Coronary artery (tissue), 2 donors: ENCODE measurements at regions not wholly inside any gene's neighbourhood (a gene's known extent, or its start where the extent isn't known, plus 50 kb on each side); places are given as distances from the start of the nearest gene placed in this dataset.

ENCODE experiments used
- DNase-seq: peaks from one replicate; pipeline ENCODE4 v3.0.0-alpha.2; 2017; ENCODE audit warnings: low spot score
- H3K27ac ChIP-seq, 2 donors: fragments of 200-600 bp; sonication (generic); one replicate each; pipeline ENCODE4 v1.5.1; 2016 to 2019
- H3K4me3 ChIP-seq: fragments of 200-600 bp; sonication (generic); 2 replicates; pipeline ENCODE4 v1.5.1; 2016; ENCODE audit warnings: mild to moderate bottlenecking, moderate library complexity
- TF ChIP-seq, protein P1 (sequence below): fragments of 200-600 bp; sonication (generic); IDR thresholded peaks from one replicate; pipeline ENCODE4 v1.5.1; 2019; ENCODE audit warnings: antibody characterized with exemption

DNA sequence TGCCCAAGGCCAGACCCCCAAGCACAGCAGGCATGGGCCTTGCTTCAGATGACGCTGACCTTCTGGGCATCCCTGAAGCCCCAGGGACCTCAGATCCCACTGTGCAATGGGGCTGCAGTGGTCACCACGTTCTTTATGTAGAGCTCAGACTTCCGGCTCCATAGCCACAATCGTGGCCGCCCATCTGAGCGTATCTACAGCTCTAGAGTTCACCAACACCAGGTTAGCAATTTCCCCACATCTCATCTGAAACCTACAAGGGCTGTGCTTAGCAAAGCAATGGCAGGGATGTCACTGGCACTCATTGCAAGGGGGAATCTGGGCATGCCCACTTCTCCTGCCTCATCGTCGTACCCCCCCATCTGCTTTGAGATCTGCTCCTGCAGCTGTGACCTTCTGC, 384.4 kb upstream of the TSHZ3 start:
- no peak for DNase-seq
- TF ChIP-seq, protein P1, sequence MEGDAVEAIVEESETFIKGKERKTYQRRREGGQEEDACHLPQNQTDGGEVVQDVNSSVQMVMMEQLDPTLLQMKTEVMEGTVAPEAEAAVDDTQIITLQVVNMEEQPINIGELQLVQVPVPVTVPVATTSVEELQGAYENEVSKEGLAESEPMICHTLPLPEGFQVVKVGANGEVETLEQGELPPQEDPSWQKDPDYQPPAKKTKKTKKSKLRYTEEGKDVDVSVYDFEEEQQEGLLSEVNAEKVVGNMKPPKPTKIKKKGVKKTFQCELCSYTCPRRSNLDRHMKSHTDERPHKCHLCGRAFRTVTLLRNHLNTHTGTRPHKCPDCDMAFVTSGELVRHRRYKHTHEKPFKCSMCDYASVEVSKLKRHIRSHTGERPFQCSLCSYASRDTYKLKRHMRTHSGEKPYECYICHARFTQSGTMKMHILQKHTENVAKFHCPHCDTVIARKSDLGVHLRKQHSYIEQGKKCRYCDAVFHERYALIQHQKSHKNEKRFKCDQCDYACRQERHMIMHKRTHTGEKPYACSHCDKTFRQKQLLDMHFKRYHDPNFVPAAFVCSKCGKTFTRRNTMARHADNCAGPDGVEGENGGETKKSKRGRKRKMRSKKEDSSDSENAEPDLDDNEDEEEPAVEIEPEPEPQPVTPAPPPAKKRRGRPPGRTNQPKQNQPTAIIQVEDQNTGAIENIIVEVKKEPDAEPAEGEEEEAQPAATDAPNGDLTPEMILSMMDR, result no peak
- Histone ChIP-seq H3K4me3 (no peak overlapping the region), H3K27ac (no peak overlapping the region)

DNA sequence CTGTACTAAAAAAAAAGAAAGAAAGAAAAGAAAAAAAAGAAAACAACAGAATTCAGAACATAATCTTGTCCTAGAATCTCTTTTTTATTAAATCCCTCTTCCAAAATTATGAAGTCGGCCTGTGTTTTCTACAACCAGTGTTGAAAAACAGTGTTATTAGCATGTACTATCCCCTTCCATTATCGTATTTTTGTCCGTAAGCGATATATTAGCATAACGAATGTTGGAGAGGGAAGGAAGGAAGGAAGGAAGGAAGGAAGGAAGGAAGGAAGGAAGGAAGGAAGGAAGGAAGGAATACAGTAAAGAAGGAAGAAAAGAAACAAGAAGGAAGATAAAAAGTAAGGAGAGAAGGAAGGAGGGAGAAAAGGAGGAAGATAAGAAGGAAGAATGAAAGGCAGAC, 393.0 kb upstream of the TSHZ3 start:
- H3K4me3 ChIP-seq, result no peak overlapping the region
- DNase-seq, result no peak
- TF ChIP-seq, protein P1, result no peak
- no peak overlapping the region for H3K27ac ChIP-seq

DNA sequence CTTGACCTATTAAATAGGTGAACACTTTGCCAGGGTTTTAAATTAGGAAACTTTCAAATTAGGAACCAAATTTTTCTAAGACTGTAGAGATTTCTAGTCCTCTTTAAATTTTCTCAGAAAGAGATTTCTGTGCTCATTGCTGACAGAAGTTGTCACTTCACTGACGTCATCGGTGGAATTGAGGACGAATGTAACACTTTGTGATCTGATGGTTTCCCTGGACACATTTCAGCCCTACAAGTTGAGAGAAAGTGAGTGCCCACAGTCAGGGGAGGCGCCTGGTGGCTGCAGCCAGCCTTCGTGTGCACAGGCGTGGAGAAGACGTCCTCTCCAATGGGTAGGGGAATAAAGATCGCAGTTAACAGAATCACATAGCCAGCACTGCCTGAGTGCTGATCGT, 396.5 kb upstream of the TSHZ3 start:
- no peak overlapping the region for H3K27ac ChIP-seq
- TF ChIP-seq, protein P1, result no peak
- DNase-seq, result no peak
- no peak overlapping the region for H3K4me3 ChIP-seq

DNA sequence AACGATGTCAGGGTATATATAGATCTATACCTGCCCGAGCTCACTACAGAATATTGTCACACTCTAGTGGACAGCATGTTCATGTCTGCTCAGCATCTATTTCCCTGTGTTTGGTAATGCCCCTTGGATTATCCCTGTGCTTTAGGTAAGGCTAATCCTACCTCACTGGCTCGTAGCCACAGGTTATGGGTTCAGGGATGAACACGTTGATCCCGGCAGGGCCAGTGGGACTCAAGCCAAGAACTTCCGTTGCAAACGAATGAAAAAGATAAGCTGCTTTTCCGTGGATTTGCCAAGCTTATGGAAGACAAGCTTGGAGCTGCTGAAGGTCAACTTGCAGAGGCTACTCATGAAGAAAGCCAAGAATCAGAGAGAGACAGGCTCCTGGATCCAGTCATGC, 400.0 kb upstream of the TSHZ3 start:
- Histone ChIP-seq H3K4me3 (no peak overlapping the region), H3K27ac (no peak overlapping the region)
- TF ChIP-seq, protein P1, result no peak
- no peak for DNase-seq

DNA sequence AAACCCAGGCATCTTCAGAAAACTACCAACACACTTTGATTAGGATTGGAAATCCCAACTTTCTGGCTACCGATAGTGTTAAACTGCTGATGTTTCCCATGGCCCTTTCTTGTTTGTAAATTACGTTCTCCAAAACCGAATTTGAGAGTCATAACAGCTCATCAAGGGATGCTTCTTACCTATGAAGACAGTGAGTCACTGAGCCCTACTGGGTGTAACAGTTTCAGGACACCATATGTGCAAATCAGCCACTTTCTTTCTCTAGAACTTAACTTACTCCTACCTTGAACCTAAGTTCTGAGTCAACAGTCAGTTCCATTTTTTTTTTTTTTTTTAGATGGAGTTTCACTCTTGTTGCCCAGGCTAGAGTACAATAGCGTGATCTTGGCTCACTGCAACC, 410.1 kb upstream of the TSHZ3 start:
- TF ChIP-seq, protein P1, result no peak
- Histone ChIP-seq H3K4me3 (no peak overlapping the region), H3K27ac (no peak overlapping the region)
- DNase-seq, result no peak

DNA sequence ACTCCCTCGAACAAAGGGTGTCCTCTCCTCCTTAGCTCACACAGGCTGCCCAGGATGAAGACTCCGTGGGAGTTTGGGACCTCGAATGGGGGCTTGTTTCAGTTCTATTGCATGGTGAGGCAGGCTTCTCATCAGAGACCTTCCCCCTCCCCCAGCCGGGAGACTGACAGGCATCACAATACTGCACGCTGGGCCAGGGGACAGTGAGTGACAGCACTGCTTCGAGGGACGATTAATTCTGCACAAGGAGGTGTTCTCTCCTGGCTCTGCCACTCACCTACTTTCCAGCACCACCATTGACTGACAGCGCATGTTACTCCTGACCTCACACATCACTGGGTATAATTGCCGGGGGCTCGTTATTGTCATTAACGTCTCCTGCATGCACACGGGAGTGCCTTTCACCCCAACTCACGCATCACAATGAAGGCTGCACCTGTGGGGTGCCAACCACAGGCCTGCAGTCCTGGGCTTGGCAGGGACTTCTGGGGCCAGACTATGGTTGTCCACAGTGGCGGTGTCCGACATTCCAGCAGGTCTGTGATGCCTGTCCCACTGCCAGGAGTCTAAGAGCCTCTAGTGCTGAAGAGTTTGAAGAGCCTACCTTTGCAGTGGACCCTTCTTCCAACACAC, 412.2 kb upstream of the TSHZ3 start:
- TF ChIP-seq, protein P1, result no peak
- DNase-seq, result no peak
- Histone ChIP-seq H3K4me3 (no peak overlapping the region), H3K27ac (no peak overlapping the region)

DNA sequence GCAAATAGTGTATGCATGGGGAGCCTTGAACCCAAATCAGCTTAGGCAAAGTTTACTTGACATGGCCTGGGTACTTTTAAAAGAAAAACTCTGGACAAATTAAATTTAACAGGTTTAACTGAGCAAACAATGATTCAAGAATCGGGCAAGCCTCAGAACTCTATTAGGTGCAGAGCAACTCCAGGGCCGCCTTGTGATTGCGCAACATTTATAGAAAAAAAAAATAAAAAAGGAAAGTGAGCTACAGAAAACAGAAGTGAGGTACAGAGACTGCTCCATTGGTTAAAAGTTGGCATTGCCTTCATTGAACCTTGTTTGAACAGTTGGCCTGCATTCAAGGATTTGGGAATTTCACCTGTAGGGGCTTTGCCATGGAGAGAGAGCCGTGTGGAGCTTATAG, 421.0 kb upstream of the TSHZ3 start:
- TF ChIP-seq, protein P1, result no peak
- no peak for DNase-seq

More for the DNA sequence above, 421.0 kb upstream of the TSHZ3 start:
- Histone ChIP-seq H3K4me3 (no peak overlapping the region), H3K27ac (no peak overlapping the region)
